ENCODE measurements at regions not wholly inside any gene's neighbourhood (a gene's known extent, or its start where the extent isn't known, plus 50 kb on each side); places are given as distances from the start of the nearest gene placed in this dataset.
A peak's percentile ranks its signal among the peaks of the same experiment; 100 is the strongest.
"Not testable (repeated sequence)": the region's sequence is repeated elsewhere in the genome, so short reads cannot be mapped to it uniquely, and the experiment has no call there.

- H3K4me3 Mint-ChIP-seq; H3K27me3 Mint-ChIP-seq; DNase-seq; H3K9me3 Mint-ChIP-seq; intact Hi-C loops (cut with micrococcal nuclease); H3K27ac Mint-ChIP-seq: not testable (repeated sequence)
- Mint-ChIP-seq H3K36me3 (ENCODE audit: low read depth) (peaks cover 31% of the 10 kb centered on the region), H3K4me1 (peaks cover 11% of the 10 kb centered on the region)
Measured at GRCh38 chr7:35853194-35853593, 52.3 kb downstream of the SEPTIN7 start.

GRCh38 chr7:35854311-35854710, 53.5 kb downstream of the SEPTIN7 start:
- Mint-ChIP-seq H3K27ac (no peak overlapping the region), H3K4me1 (peaks cover 11% of the 10 kb centered on the region), H3K4me3 (no peak overlapping the region), H3K36me3 (ENCODE audit: low read depth) (peaks cover 29% of the 10 kb centered on the region), H3K27me3 (no peaks in the 10 kb centered on the region), H3K9me3 (no peaks in the 10 kb centered on the region)
- intact Hi-C loops (cut with micrococcal nuclease): no loop called here
- DNase-seq: no peak

- Mint-ChIP-seq H3K36me3 (ENCODE audit: low read depth) (peaks cover 36% of the 10 kb centered on the region), H3K9me3 (no peaks in the 10 kb centered on the region), H3K4me1 (peaks cover 20% of the 10 kb centered on the region), H3K27me3 (no peaks in the 10 kb centered on the region), H3K4me3 (no peak overlapping the region), H3K27ac (no peak overlapping the region)
- intact Hi-C loops (cut with micrococcal nuclease): no loop called here
- DNase-seq: no peak
Measured at GRCh38 chr7:35856175-35856574, 55.3 kb downstream of the SEPTIN7 start.

- DNase-seq: no peak
- Mint-ChIP-seq H3K36me3 (ENCODE audit: low read depth) (peaks cover 33% of the 10 kb centered on the region), H3K4me3 (no peak overlapping the region), H3K4me1 (peaks cover 20% of the 10 kb centered on the region), H3K27ac (peak overlapping the region; percentile 25), H3K9me3 (no peaks in the 10 kb centered on the region), H3K27me3 (no peaks in the 10 kb centered on the region)
- intact Hi-C loops (cut with micrococcal nuclease): no loop called here
Measured at GRCh38 chr7:35860664-35861063, 59.8 kb downstream of the SEPTIN7 start.

GRCh38 chr7:35865287-35865686, 64.4 kb downstream of the SEPTIN7 start:
- H3K4me1 Mint-ChIP-seq: peaks cover 18% of the 10 kb centered on the region
- no peak for DNase-seq
- intact Hi-C loops (cut with micrococcal nuclease): no loop called here
- no peaks in the 10 kb centered on the region for H3K9me3 Mint-ChIP-seq
- peaks cover 40% of the 10 kb centered on the region for H3K36me3 Mint-ChIP-seq (ENCODE audit: low read depth)
- H3K4me3 Mint-ChIP-seq: no peak overlapping the region
- H3K27ac Mint-ChIP-seq: no peak overlapping the region
- H3K27me3 Mint-ChIP-seq: no peaks in the 10 kb centered on the region

- Mint-ChIP-seq H3K27me3 (no peaks in the 10 kb centered on the region), H3K27ac (no peak overlapping the region), H3K9me3 (no peaks in the 10 kb centered on the region), H3K4me3 (no peak overlapping the region), H3K36me3 (ENCODE audit: low read depth) (peaks cover 39% of the 10 kb centered on the region), H3K4me1 (peaks cover 12% of the 10 kb centered on the region)
- intact Hi-C loops (cut with micrococcal nuclease): no loop called here
- DNase-seq: no peak
Measured at GRCh38 chr7:35866186-35866585, 65.3 kb downstream of the SEPTIN7 start.

- H3K4me3 Mint-ChIP-seq; intact Hi-C loops (cut with micrococcal nuclease); H3K27me3 Mint-ChIP-seq; H3K9me3 Mint-ChIP-seq; DNase-seq; H3K4me1 Mint-ChIP-seq: not testable (repeated sequence)
- Mint-ChIP-seq H3K27ac (peak overlapping the region; percentile 46), H3K36me3 (ENCODE audit: low read depth) (peaks cover 41% of the 10 kb centered on the region)
Measured at GRCh38 chr7:35869117-35869516, 68.3 kb downstream of the SEPTIN7 start.

- H3K36me3 Mint-ChIP-seq (ENCODE audit: low read depth): peaks cover 43% of the 10 kb centered on the region
- no peaks in the 10 kb centered on the region for H3K9me3 Mint-ChIP-seq
- no peaks in the 10 kb centered on the region for H3K27me3 Mint-ChIP-seq
- no peak overlapping the region for H3K4me3 Mint-ChIP-seq
- no peak overlapping the region for H3K27ac Mint-ChIP-seq
- peaks cover 9% of the 10 kb centered on the region for H3K4me1 Mint-ChIP-seq
- intact Hi-C loops (cut with micrococcal nuclease): no loop called here
- DNase-seq: no peak
Measured at GRCh38 chr7:35869810-35870209, 69.0 kb downstream of the SEPTIN7 start.

- intact Hi-C loops (cut with micrococcal nuclease): no loop called here
- H3K4me3 Mint-ChIP-seq: no peak overlapping the region
- H3K4me1 Mint-ChIP-seq: peaks cover 9% of the 10 kb centered on the region
- peaks cover 28% of the 10 kb centered on the region for H3K36me3 Mint-ChIP-seq (ENCODE audit: low read depth)
- no peak overlapping the region for H3K27ac Mint-ChIP-seq
- DNase-seq: no peak
- no peaks in the 10 kb centered on the region for H3K9me3 Mint-ChIP-seq
- no peaks in the 10 kb centered on the region for H3K27me3 Mint-ChIP-seq
Measured at GRCh38 chr7:35871856-35872255, 71.0 kb downstream of the SEPTIN7 start.

GRCh38 chr7:35874886-35875285, 74.0 kb downstream of the SEPTIN7 start:
- no peak overlapping the region for H3K4me3 Mint-ChIP-seq
- H3K9me3 Mint-ChIP-seq: no peaks in the 10 kb centered on the region
- intact Hi-C loops (cut with micrococcal nuclease): loop anchor here (5.0 kb wide), 1 partner anchor 33 kb away; no protein-coding TSS in a partner anchor
- H3K4me1 Mint-ChIP-seq: peaks cover 2% of the 10 kb centered on the region
- H3K36me3 Mint-ChIP-seq (ENCODE audit: low read depth): peaks cover 24% of the 10 kb centered on the region
- no peak for DNase-seq
- no peak overlapping the region for H3K27ac Mint-ChIP-seq
- no peaks in the 10 kb centered on the region for H3K27me3 Mint-ChIP-seq

GRCh38 chr7:35875292-35875691, 74.4 kb downstream of the SEPTIN7 start:
- Mint-ChIP-seq H3K9me3 (no peaks in the 10 kb centered on the region), H3K27me3 (no peaks in the 10 kb centered on the region), H3K27ac (no peak overlapping the region), H3K36me3 (ENCODE audit: low read depth) (peaks cover 24% of the 10 kb centered on the region), H3K4me3 (no peak overlapping the region), H3K4me1 (peaks cover 2% of the 10 kb centered on the region)
- intact Hi-C loops (cut with micrococcal nuclease): loop anchor here (5.0 kb wide), 1 partner anchor 33 kb away; no protein-coding TSS in a partner anchor
- DNase-seq: no peak

- Mint-ChIP-seq H3K9me3 (no peaks in the 10 kb centered on the region), H3K27ac (no peak overlapping the region), H3K4me1 (peaks cover 2% of the 10 kb centered on the region), H3K36me3 (ENCODE audit: low read depth) (peaks cover 31% of the 10 kb centered on the region), H3K27me3 (no peaks in the 10 kb centered on the region), H3K4me3 (no peak overlapping the region)
- intact Hi-C loops (cut with micrococcal nuclease): loop anchor here (5.0 kb wide), 1 partner anchor 36 kb away; no protein-coding TSS in a partner anchor
- no peak for DNase-seq
Measured at GRCh38 chr7:35878351-35878750, 77.5 kb downstream of the SEPTIN7 start.

GRCh38 chr7:35887430-35887829, 86.6 kb downstream of the SEPTIN7 start:
- intact Hi-C loops (cut with micrococcal nuclease); H3K4me3 Mint-ChIP-seq; H3K27ac Mint-ChIP-seq; H3K4me1 Mint-ChIP-seq; DNase-seq; H3K9me3 Mint-ChIP-seq; H3K27me3 Mint-ChIP-seq: not testable (repeated sequence)
- peaks cover 37% of the 10 kb centered on the region for H3K36me3 Mint-ChIP-seq (ENCODE audit: low read depth)

GRCh38 chr7:35889001-35889400, 88.1 kb downstream of the SEPTIN7 start:
- no peak overlapping the region for H3K27ac Mint-ChIP-seq
- no peaks in the 10 kb centered on the region for H3K9me3 Mint-ChIP-seq
- H3K27me3 Mint-ChIP-seq: no peaks in the 10 kb centered on the region
- H3K4me1 Mint-ChIP-seq: peaks cover 7% of the 10 kb centered on the region
- peaks cover 40% of the 10 kb centered on the region for H3K36me3 Mint-ChIP-seq (ENCODE audit: low read depth)
- intact Hi-C loops (cut with micrococcal nuclease): no loop called here
- no peak for DNase-seq
- H3K4me3 Mint-ChIP-seq: no peak overlapping the region

- intact Hi-C loops (cut with micrococcal nuclease): no loop called here
- H3K4me1 Mint-ChIP-seq: peaks cover 11% of the 10 kb centered on the region
- no peak overlapping the region for H3K4me3 Mint-ChIP-seq
- no peaks in the 10 kb centered on the region for H3K27me3 Mint-ChIP-seq
- no peak overlapping the region for H3K27ac Mint-ChIP-seq
- H3K9me3 Mint-ChIP-seq: no peaks in the 10 kb centered on the region
- H3K36me3 Mint-ChIP-seq (ENCODE audit: low read depth): peaks cover 45% of the 10 kb centered on the region
- DNase-seq: no peak
Measured at GRCh38 chr7:35889870-35890269, 89.0 kb downstream of the SEPTIN7 start.
